BJ (cell line): ENCODE measurements at regions not wholly inside any gene's neighbourhood (a gene's known extent, or its start where the extent isn't known, plus 50 kb on each side); places are given as distances from the start of the nearest gene placed in this dataset.

Experiments used
- CTCF ChIA-PET: fragments of 350-600 bp; formaldehyde crosslinking; extraction: SDS; loops from one replicate; lab custom pipeline; 2021; ENCODE audit warnings: antibody characterized with exemption, inconsistent platforms; lab: Yijun Ruan, JAX
- POLR2A ChIA-PET: fragments of 300-600 bp; sonication (Branson Sonifier 250); formaldehyde crosslinking; extraction: SDS; loops from one replicate; lab custom pipeline; 2021; ENCODE audit warnings: antibody characterized with exemption; lab: Charles Lee
- DNase-seq: peaks from one replicate; pipeline ENCODE4 v3.0.0-alpha.2; 2011; ENCODE audit warnings: low read depth
- H3K27me3 ChIP-seq: 2 replicates; pipeline ENCODE4 v1.6.0; 2011; ENCODE audit warnings: low read length; ENCODE audit not compliant: control insufficient read depth, insufficient read depth
- H3K36me3 ChIP-seq: 2 replicates; pipeline ENCODE4 v1.5.1; 2011; ENCODE audit warnings: low read length; ENCODE audit not compliant: control insufficient read depth, insufficient read depth
- H3K4me3 ChIP-seq: 2 replicates; pipeline ENCODE4 v1.5.1; 2011; ENCODE audit warnings: low read depth, mild to moderate bottlenecking, control low read depth, low read length
- TF ChIP-seq, protein P1 (sequence below): IDR thresholded peaks from 2 replicates; pipeline ENCODE4 v1.5.1; 2011; ENCODE audit warnings: low read depth, mild to moderate bottlenecking, control low read depth, inconsistent platforms, low read length, moderate library complexity; ENCODE audit not compliant: insufficient read depth

GRCh38 chr9:129281506-129282145, 103.6 kb upstream of the IER5L start:
- ChIA-PET POLR2A (no interaction called here), CTCF (interaction anchor here (1.4 kb wide), 1 partner anchor 13 kb away, joined by 3 read pairs; no protein-coding TSS in a partner anchor)
- no peak for DNase-seq
- no peaks in the 10 kb centered on the region for H3K27me3 ChIP-seq
- H3K36me3 ChIP-seq, result no peaks in the 10 kb centered on the region
- H3K4me3 ChIP-seq, result no peak overlapping the region
- TF ChIP-seq, protein P1, sequence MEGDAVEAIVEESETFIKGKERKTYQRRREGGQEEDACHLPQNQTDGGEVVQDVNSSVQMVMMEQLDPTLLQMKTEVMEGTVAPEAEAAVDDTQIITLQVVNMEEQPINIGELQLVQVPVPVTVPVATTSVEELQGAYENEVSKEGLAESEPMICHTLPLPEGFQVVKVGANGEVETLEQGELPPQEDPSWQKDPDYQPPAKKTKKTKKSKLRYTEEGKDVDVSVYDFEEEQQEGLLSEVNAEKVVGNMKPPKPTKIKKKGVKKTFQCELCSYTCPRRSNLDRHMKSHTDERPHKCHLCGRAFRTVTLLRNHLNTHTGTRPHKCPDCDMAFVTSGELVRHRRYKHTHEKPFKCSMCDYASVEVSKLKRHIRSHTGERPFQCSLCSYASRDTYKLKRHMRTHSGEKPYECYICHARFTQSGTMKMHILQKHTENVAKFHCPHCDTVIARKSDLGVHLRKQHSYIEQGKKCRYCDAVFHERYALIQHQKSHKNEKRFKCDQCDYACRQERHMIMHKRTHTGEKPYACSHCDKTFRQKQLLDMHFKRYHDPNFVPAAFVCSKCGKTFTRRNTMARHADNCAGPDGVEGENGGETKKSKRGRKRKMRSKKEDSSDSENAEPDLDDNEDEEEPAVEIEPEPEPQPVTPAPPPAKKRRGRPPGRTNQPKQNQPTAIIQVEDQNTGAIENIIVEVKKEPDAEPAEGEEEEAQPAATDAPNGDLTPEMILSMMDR, result no peak

- TF ChIP-seq, protein P1, result no peak
- CTCF ChIA-PET, result interaction anchor here (1.4 kb wide), 1 partner anchor 14 kb away, joined by 3 read pairs; no protein-coding TSS in a partner anchor
- no peaks in the 10 kb centered on the region for H3K27me3 ChIP-seq
- no peak for DNase-seq
- no peak overlapping the region for H3K4me3 ChIP-seq
- no peaks in the 10 kb centered on the region for H3K36me3 ChIP-seq
- POLR2A ChIA-PET, result no interaction called here
Measured at GRCh38 chr9:129280623-129281271, 102.7 kb upstream of the IER5L start.

DNA sequence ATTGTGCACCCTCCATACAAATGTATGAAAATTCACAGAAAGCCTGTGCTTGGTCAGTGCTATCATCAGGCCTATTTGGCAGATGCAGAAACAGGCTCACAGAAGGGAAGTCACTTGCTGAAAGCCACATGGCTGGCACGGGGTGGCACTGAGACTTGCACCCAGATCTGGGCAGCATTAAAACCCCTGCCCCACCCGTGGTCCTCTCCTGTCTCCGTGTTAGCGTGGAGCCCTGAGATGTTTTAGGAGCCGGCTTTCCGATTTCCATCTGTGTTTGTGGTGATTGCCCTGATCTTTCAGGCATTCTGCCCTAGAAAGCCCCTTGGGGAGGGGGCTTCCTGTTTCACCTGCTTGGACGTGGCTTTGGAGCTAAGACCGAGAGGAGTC, 102.2 kb upstream of the IER5L start:
- POLR2A ChIA-PET, result no interaction called here
- no peak for DNase-seq

GRCh38 chr9:129278391-129279237, 100.6 kb upstream of the IER5L start:
- H3K36me3 ChIP-seq, result no peaks in the 10 kb centered on the region
- ChIA-PET CTCF (interaction anchor here (0.8 kb wide), 1 partner anchor 29 kb away, joined by 3 read pairs; no protein-coding TSS in a partner anchor), POLR2A (interaction anchor here (0.6 kb wide), 1 partner anchor 42 kb away, joined by 3 read pairs; no protein-coding TSS in a partner anchor)
- DNase-seq, result no peak
- TF ChIP-seq, protein P1, result no peak
- peaks cover 3% of the 10 kb centered on the region; the same call in 1 of the 2 replicates for H3K27me3 ChIP-seq
- H3K4me3 ChIP-seq, result no peak overlapping the region

More for the DNA sequence above, 102.2 kb upstream of the IER5L start:
- Histone ChIP-seq H3K4me3 (no peak overlapping the region), H3K27me3 (no peaks in the 10 kb centered on the region), H3K36me3 (no peaks in the 10 kb centered on the region)
- CTCF ChIA-PET, result interaction anchor here (1.4 kb wide), 1 partner anchor 15 kb away, joined by 3 read pairs; no protein-coding TSS in a partner anchor
- TF ChIP-seq, protein P1, result no peak
